Erythroblast (primary cell): ENCODE measurements at regions not wholly inside any gene's neighbourhood (a gene's known extent, or its start where the extent isn't known, plus 50 kb on each side); places are given as distances from the start of the nearest gene placed in this dataset.

Source experiments
- GATA1 ChIP-seq: IDR thresholded peaks from 2 replicates; pipeline ENCODE4 v1.6.1; 2011; ENCODE audit warnings: low read depth, mild to moderate bottlenecking, control low read depth, low read length, moderate library complexity
- POLR2A ChIP-seq: IDR thresholded peaks from 2 replicates; pipeline ENCODE4 v1.6.1; 2011; ENCODE audit warnings: mild to moderate bottlenecking, low read length

DNA sequence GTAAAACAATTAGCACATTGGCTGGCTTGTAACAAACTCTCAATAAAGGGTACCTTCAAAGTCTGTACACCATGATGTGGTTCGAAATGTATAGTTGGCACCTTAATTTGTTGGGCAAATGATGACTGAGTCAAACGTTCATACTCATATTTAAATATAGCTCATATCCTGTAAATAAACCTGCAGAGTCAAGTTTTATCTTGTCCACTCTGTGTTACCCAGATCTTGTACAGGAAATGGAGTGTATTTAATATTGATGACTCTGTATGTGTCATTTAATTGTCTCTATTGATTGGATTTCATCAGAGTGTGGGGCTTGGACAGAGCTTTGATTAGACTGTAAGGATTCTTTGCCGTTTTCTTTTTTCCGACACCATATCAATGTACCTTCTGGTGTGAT, 805.6 kb upstream of the ZEB2 start:
- TF ChIP-seq POLR2A: no peak
- TF ChIP-seq GATA1: no peak
